CD14-positive monocyte (primary cell): ENCODE measurements at regions not wholly inside any gene's neighbourhood (a gene's known extent, or its start where the extent isn't known, plus 50 kb on each side); places are given as distances from the start of the nearest gene placed in this dataset.

Experiments
- DNase-seq, 3 donors: peaks; one replicate each; pipeline ENCODE4 v3.0.0-alpha.2; 2011 to 2022
- H2AFZ ChIP-seq: 2 replicates; pipeline ENCODE4 v1.6.0; 2012; ENCODE audit warnings: mild to moderate bottlenecking, low read depth, low read length, inconsistent platforms; ENCODE audit not compliant: insufficient read depth, poor library complexity, severe bottlenecking
- H3K27ac ChIP-seq, 2 donors: 1 replicate in 1 of 2; 2 replicates in 1 of 2; pipeline ENCODE4 v1.5.1; 2012 to 2013; ENCODE audit warnings: low read length in 2 of 2, control low read depth in 1 of 2, inconsistent platforms in 1 of 2, low read depth in 1 of 2, mild to moderate bottlenecking in 1 of 2
- H3K27me3 ChIP-seq, 2 donors: one replicate each; pipeline versions ENCODE4 v1.6.0 to v1.6.1; 2011 to 2013; ENCODE audit warnings: low read length in 2 of 2; ENCODE audit not compliant: control insufficient read depth in 2 of 2, insufficient read depth in 2 of 2
- H3K36me3 ChIP-seq, 2 donors: replicated peaks in 1 of 2; 1 replicate in 1 of 2; 2 replicates in 1 of 2; pipeline versions ENCODE4 v1.5.1 to v1.6.1; 2012 to 2013; ENCODE audit warnings: low read length in 2 of 2, control low read depth in 1 of 2, inconsistent platforms in 1 of 2, mild to moderate bottlenecking in 1 of 2; ENCODE audit not compliant: insufficient read depth in 2 of 2, control insufficient read depth in 1 of 2
- H3K4me1 ChIP-seq, 2 donors: 1 replicate in 1 of 2; 2 replicates in 1 of 2; pipeline versions ENCODE4 v1.5.1 to v1.6.1; 2012 to 2013; ENCODE audit warnings: low read length in 2 of 2, control low read depth in 1 of 2, inconsistent platforms in 1 of 2, mild to moderate bottlenecking in 1 of 2, moderate library complexity in 1 of 2; ENCODE audit not compliant: insufficient read depth in 2 of 2, control insufficient read depth in 1 of 2
- H3K4me2 ChIP-seq: replicated peaks from 2 replicates; pipeline ENCODE3; 2012; ENCODE audit warnings: low read length, moderate library complexity, mild to moderate bottlenecking; ENCODE audit not compliant: poor library complexity, severe bottlenecking; ENCODE audit errors: extremely low read depth
- H3K4me3 ChIP-seq, 3 experiments: fragments of 200-600 bp in 1 of 3; sonication (generic) in 1 of 3; replicated peaks in 1 of 3; 1 replicate in 2 of 3; 2 replicates in 1 of 3; pipeline ENCODE4 v1.5.1; 2011 to 2013; ENCODE audit warnings: low read length in 3 of 3, mild to moderate bottlenecking in 3 of 3, control low read depth in 2 of 3, low read depth in 2 of 3, inconsistent platforms in 1 of 3, moderate library complexity in 1 of 3
- H3K79me2 ChIP-seq: 2 replicates; pipeline ENCODE4 v1.6.0; 2012; ENCODE audit warnings: mild to moderate bottlenecking, control low read depth, inconsistent platforms, low read length, moderate library complexity; ENCODE audit not compliant: insufficient read depth
- H3K9ac ChIP-seq: 2 replicates; pipeline ENCODE4 v1.6.0; 2017; ENCODE audit warnings: low read length, mild to moderate bottlenecking; ENCODE audit not compliant: insufficient read depth, poor library complexity, severe bottlenecking
- H3K9me3 ChIP-seq, 2 donors: replicated peaks in 1 of 2; 1 replicate in 1 of 2; 2 replicates in 1 of 2; pipeline versions ENCODE4 v1.5.1 to v1.6.1; 2012 to 2013; ENCODE audit warnings: low read length in 2 of 2, control low read depth in 1 of 2; ENCODE audit not compliant: control insufficient read depth in 1 of 2, insufficient read depth in 1 of 2
- H4K20me1 ChIP-seq: 2 replicates; pipeline ENCODE4 v1.6.0; 2012; ENCODE audit warnings: mild to moderate bottlenecking, low read length, control low read depth, moderate library complexity; ENCODE audit not compliant: insufficient read depth
- H3K27ac Mint-ChIP-seq, 7 donors: one replicate each; pipeline ENCODE4 v1.8.0; 2020; ENCODE audit warnings: mild to moderate bottlenecking in 7 of 7, mixed read lengths in 7 of 7, moderate library complexity in 6 of 7, inconsistent platforms in 2 of 7
- H3K27me3 Mint-ChIP-seq, 3 donors: one replicate each; pipeline ENCODE4 v1.8.0; 2021 to 2022; ENCODE audit warnings: low read depth in 3 of 3, mild to moderate bottlenecking in 3 of 3, mixed read lengths in 3 of 3, moderate library complexity in 3 of 3, inconsistent platforms in 1 of 3
- H3K36me3 Mint-ChIP-seq, 2 donors: one replicate each; pipeline ENCODE4 v1.8.0; 2020; ENCODE audit warnings: mixed read lengths in 2 of 2, inconsistent platforms in 1 of 2, mild to moderate bottlenecking in 1 of 2
- H3K4me1 Mint-ChIP-seq: one replicate; pipeline ENCODE4 v1.8.0; 2020; ENCODE audit warnings: mild to moderate bottlenecking, mixed read lengths
- H3K4me3 Mint-ChIP-seq, 2 donors: one replicate each; pipeline ENCODE4 v1.8.0; 2020; ENCODE audit warnings: mild to moderate bottlenecking in 2 of 2, mixed read lengths in 2 of 2, moderate library complexity in 1 of 2
- H3K9me3 Mint-ChIP-seq, 7 donors: one replicate each; pipeline ENCODE4 v1.8.0; 2020 to 2022; ENCODE audit warnings: mixed read lengths in 7 of 7, mild to moderate bottlenecking in 6 of 7, moderate library complexity in 6 of 7, inconsistent platforms in 2 of 7
- WGBS: methylation state at CpG from one replicate; pipeline ENCODE4 v1.1.5; 2013; ENCODE audit warnings: missing lambda C conversion rate; ENCODE audit not compliant: insufficient coverage; 5-methylcytosine and 5-hydroxymethylcytosine counted together
- intact Hi-C, 2 donors: fragments of 100-400 bp; cut with micrococcal nuclease; formaldehyde crosslinking; loops; one replicate each; pipeline versions ENCODE4 v1.15.0 to v1.15.1; 2023
- TF ChIP-seq, protein P1 (sequence below): fragments of 200-600 bp; IDR thresholded peaks from one replicate; pipeline ENCODE4 v1.8.0; 2022; ENCODE audit warnings: antibody characterized with exemption, mild to moderate bottlenecking

DNA sequence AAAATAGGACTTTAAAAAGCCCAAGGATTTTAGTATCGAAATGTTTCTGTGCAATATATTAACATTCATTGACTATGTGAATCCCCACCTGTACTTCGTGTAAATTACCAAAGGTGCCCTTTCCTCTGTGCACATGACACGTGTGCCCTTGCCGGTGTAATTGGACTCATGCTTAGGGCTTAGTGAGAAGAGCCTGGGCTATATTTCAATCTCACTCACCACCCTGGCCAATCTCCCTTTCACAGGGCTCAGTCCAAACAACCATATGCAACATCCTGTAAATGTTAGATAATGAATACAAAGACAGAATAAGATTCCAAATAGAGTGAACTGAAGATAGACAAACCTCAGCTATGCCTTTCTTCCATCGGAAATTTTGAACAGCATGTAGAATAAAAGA, 564.3 kb downstream of the USP25 start:
- Histone ChIP-seq H3K27me3 (no peaks in the 10 kb centered on the region), H3K4me1 (no peaks in the 10 kb centered on the region), H3K4me3 (no peak overlapping the region), H3K79me2 (no peaks in the 10 kb centered on the region), H3K9ac (no peak overlapping the region), H2AFZ (no peak overlapping the region), H3K27ac (no peak overlapping the region), H3K4me2 (no peak overlapping the region), H3K36me3 (no peaks in the 10 kb centered on the region), H3K9me3 (peaks cover 6 to 7% of the 10 kb centered on the region in 2 donors), H4K20me1 (no peaks in the 10 kb centered on the region)
- Mint-ChIP-seq H3K4me1 (no peaks in the 10 kb centered on the region), H3K4me3 (no peak overlapping the region), H3K27me3 (no peaks in the 10 kb centered on the region), H3K36me3 (no peaks in the 10 kb centered on the region), H3K27ac (no peak overlapping the region), H3K9me3 (peaks cover 0 to 14% (median 5%) of the 10 kb centered on the region in 7 donors)
- TF ChIP-seq, protein P1, sequence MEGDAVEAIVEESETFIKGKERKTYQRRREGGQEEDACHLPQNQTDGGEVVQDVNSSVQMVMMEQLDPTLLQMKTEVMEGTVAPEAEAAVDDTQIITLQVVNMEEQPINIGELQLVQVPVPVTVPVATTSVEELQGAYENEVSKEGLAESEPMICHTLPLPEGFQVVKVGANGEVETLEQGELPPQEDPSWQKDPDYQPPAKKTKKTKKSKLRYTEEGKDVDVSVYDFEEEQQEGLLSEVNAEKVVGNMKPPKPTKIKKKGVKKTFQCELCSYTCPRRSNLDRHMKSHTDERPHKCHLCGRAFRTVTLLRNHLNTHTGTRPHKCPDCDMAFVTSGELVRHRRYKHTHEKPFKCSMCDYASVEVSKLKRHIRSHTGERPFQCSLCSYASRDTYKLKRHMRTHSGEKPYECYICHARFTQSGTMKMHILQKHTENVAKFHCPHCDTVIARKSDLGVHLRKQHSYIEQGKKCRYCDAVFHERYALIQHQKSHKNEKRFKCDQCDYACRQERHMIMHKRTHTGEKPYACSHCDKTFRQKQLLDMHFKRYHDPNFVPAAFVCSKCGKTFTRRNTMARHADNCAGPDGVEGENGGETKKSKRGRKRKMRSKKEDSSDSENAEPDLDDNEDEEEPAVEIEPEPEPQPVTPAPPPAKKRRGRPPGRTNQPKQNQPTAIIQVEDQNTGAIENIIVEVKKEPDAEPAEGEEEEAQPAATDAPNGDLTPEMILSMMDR, result no peak
- no CpG with 5 or more reads among the region's 5 CpGs for WGBS
- intact Hi-C loops, result no loop called here
- DNase-seq, result no peak

DNA sequence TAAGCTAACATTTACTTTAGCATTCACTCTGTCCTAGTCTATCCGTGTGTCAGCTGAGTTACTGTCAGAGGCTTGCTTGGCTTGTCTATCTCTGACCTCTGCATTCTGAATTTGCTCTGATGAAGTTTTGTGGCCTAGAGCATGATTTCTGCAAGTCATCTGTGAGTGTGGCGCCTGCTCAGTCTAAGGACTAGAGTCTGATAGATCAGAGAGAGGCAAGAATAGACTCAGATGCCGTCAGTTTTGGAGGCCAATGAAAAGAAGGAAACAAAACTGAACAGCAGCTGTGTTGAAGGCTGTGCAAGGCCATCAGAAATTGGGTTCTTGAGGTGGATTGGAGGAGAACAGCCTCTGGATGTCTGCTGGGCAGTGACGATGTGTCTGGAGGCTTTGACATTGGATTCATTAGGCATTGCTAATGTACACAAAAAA, 573.1 kb downstream of the USP25 start:
- no peaks in the 10 kb centered on the region for H3K27me3 Mint-ChIP-seq
- H3K4me3 Mint-ChIP-seq, result no peak overlapping the region
- H3K4me1 Mint-ChIP-seq, result no peaks in the 10 kb centered on the region
- 24% methylated on average over 3 of the region's 4 CpGs for WGBS
- peaks cover 0 to 8% (median 0%) of the 10 kb centered on the region in 7 donors for H3K9me3 Mint-ChIP-seq
- no peaks in the 10 kb centered on the region for H3K36me3 Mint-ChIP-seq
- H4K20me1 ChIP-seq, result no peaks in the 10 kb centered on the region
- H3K27ac Mint-ChIP-seq, result no peak overlapping the region
- no peak overlapping the region for H3K9ac ChIP-seq
- H3K27ac ChIP-seq, result no peak overlapping the region
- no peaks in the 10 kb centered on the region for H3K27me3 ChIP-seq
- no peak overlapping the region for H3K4me2 ChIP-seq
- no peaks in the 10 kb centered on the region for H3K4me1 ChIP-seq
- no peak overlapping the region for H2AFZ ChIP-seq
- intact Hi-C loops, result no loop called here
- H3K4me3 ChIP-seq, result no peak overlapping the region
- H3K36me3 ChIP-seq, result no peaks in the 10 kb centered on the region
- TF ChIP-seq, protein P1, result no peak
- no peaks in the 10 kb centered on the region for H3K79me2 ChIP-seq
- H3K9me3 ChIP-seq, result peaks cover 7 to 8% of the 10 kb centered on the region in 2 donors
- DNase-seq, result no peak
